HCT116 (cell line): ENCODE measurements at regions not wholly inside any gene's neighbourhood (a gene's known extent, or its start where the extent isn't known, plus 50 kb on each side); places are given as distances from the start of the nearest gene placed in this dataset.

ENCODE experiments used
- ATAC-seq: fragments of 200-7000 bp; cut with Tn5 transposase; 2 replicates; pipeline ENCODE4 v1.9.1; 2020; ENCODE audit warnings: mild to moderate bottlenecking, moderate library complexity
- BruUV-seq: library from RNA; stranded (reverse); fragments of 400-500 nt; replicated peaks from 2 replicates; lab custom pipeline; 2021; lab: Mats Ljungman, UMichigan
- CTCF ChIA-PET: fragments of 300-600 bp; sonication (Branson Sonifier 250); formaldehyde crosslinking; loops from one replicate; lab custom pipeline; 2021; ENCODE audit warnings: antibody characterized with exemption; lab: Charles Lee
- POLR2A ChIA-PET: fragments of 300-600, 350-600 bp; sonication (Branson Sonifier 250); formaldehyde crosslinking; loops from one replicate; lab custom pipeline; 2021; ENCODE audit warnings: antibody characterized with exemption; lab: Charles Lee
- RAD21 ChIA-PET, 2 experiments: fragments of 300-600 bp; sonication (Branson Sonifier 250); formaldehyde crosslinking; loops; one replicate each; lab custom pipeline; 2023; ENCODE audit warnings: low total read pairs in 2 of 2; ENCODE audit not compliant: uncharacterized antibody in 2 of 2, unreplicated experiment in 2 of 2, low non-redundant PET in 1 of 2; lab: Charles Lee
- DNase-seq: peaks from one replicate; pipeline ENCODE4 v3.0.0-alpha.2; 2010; ENCODE audit warnings: low read depth, low spot score
- H2AFZ ChIP-seq: fragments of 200-600 bp; shearing (Covaris generic), sonication (generic); 2 replicates; pipeline ENCODE4 v1.6.1; 2017; ENCODE audit warnings: low read depth, mixed run types, mixed read lengths, antibody characterized with exemption, low read length; ENCODE audit not compliant: poor library complexity, severe bottlenecking
- H3K27ac ChIP-seq: 2 replicates; pipeline ENCODE4 v1.5.1; 2012; ENCODE audit warnings: low read depth, low read length
- H3K27me3 ChIP-seq: fragments of 200-600 bp; sonication (generic); 2 replicates; pipeline ENCODE4 v1.6.1; 2016; ENCODE audit warnings: mixed run types, low read length, mixed read lengths; ENCODE audit not compliant: insufficient read depth
- H3K36me3 ChIP-seq, 2 experiments: fragments of 200-500 bp in 1 of 2; fragments of 200-600 bp in 1 of 2; sonication (Bioruptor generic) in 1 of 2; sonication (generic) in 1 of 2; 2 replicates each; pipeline versions ENCODE4 v1.5.1 to v1.6.1; 2014 to 2016; ENCODE audit warnings: low read length in 2 of 2, inconsistent platforms in 1 of 2, mixed read lengths in 1 of 2, mixed run types in 1 of 2; ENCODE audit not compliant: insufficient read depth in 2 of 2, control insufficient read depth in 1 of 2
- H3K4me1 ChIP-seq, 2 experiments: fragments of 200-600 bp in 1 of 2; sonication (generic) in 1 of 2; 2 replicates each; pipeline versions ENCODE4 v1.5.1 to v1.6.1; 2012 to 2017; ENCODE audit warnings: low read length in 2 of 2, inconsistent platforms in 1 of 2, mild to moderate bottlenecking in 1 of 2, mixed read lengths in 1 of 2, mixed run types in 1 of 2, moderate library complexity in 1 of 2; ENCODE audit not compliant: insufficient read depth in 2 of 2, control insufficient read depth in 1 of 2
- H3K4me2 ChIP-seq: fragments of 200-600 bp; sonication (generic); 2 replicates; pipeline ENCODE4 v1.6.1; 2017; ENCODE audit warnings: mixed run types, low read length, mixed read lengths
- H3K4me3 ChIP-seq, 2 experiments: fragments of 200-600 bp in 1 of 2; sonication (generic) in 1 of 2; replicated peaks in 1 of 2; 2 replicates each; pipeline ENCODE4 v1.5.1; 2011 to 2016; ENCODE audit warnings: low read length in 2 of 2, control low read depth in 1 of 2, low read depth in 1 of 2, mild to moderate bottlenecking in 1 of 2, mixed read lengths in 1 of 2, mixed run types in 1 of 2
- H3K79me2 ChIP-seq: fragments of 200-600 bp; sonication (generic); 2 replicates; pipeline ENCODE4 v1.6.1; 2017; ENCODE audit warnings: mild to moderate bottlenecking, mixed run types, low read length, moderate library complexity, mixed read lengths; ENCODE audit not compliant: insufficient read depth
- H3K9ac ChIP-seq: fragments of 200-600 bp; sonication (generic); 2 replicates; pipeline ENCODE4 v1.6.1; 2016; ENCODE audit warnings: low read length, mixed read lengths
- H3K9me2 ChIP-seq: fragments of 200-600 bp; sonication (generic), shearing (Covaris generic); 2 replicates; pipeline ENCODE4 v1.6.1; 2017; ENCODE audit warnings: mixed run types, mild to moderate bottlenecking, moderate library complexity; ENCODE audit not compliant: insufficient read depth
- H3K9me3 ChIP-seq, 2 experiments: fragments of 200-500 bp in 1 of 2; fragments of 200-600 bp in 1 of 2; sonication (Bioruptor generic) in 1 of 2; sonication (generic) in 1 of 2; 2 replicates each; pipeline ENCODE4 v1.6.1; 2014 to 2017; ENCODE audit warnings: low read length in 2 of 2, mixed read lengths in 2 of 2, inconsistent platforms in 1 of 2, low read depth in 1 of 2, mild to moderate bottlenecking in 1 of 2, mixed run types in 1 of 2, moderate library complexity in 1 of 2; ENCODE audit not compliant: control insufficient read depth in 1 of 2, insufficient read depth in 1 of 2
- H4K20me1 ChIP-seq: fragments of 200-600 bp; sonication (generic), shearing (Covaris generic); 2 replicates; pipeline ENCODE4 v1.6.1; 2017; ENCODE audit warnings: mixed run types, mild to moderate bottlenecking, moderate library complexity; ENCODE audit not compliant: insufficient read depth
- ATF3 ChIP-seq: IDR thresholded peaks from 2 replicates; pipeline ENCODE4 v1.6.1; 2012
- CBX3 ChIP-seq: IDR thresholded peaks from 2 replicates; pipeline ENCODE4 v1.6.1; 2012; ENCODE audit warnings: low read depth
- CTCF ChIP-seq, 3 experiments: fragments of 200-600 bp in 1 of 3; sonication (generic) in 1 of 3; IDR thresholded peaks in 2 of 3; conservative IDR thresholded peaks in 1 of 3; 2 replicates each; pipeline ENCODE4 v1.5.1; 2012 to 2017; ENCODE audit warnings: low read depth in 2 of 3, low read length in 2 of 3, antibody characterized with exemption in 1 of 3, borderline replicate concordance in 1 of 3, control low read depth in 1 of 3, mild to moderate bottlenecking in 1 of 3, mixed read lengths in 1 of 3, mixed run types in 1 of 3, moderate library complexity in 1 of 3; ENCODE audit not compliant: insufficient read depth in 1 of 3
- POLR2A ChIP-seq: IDR thresholded peaks from 2 replicates; pipeline ENCODE4 v1.7.0; 2011; ENCODE audit warnings: borderline replicate concordance; ENCODE audit not compliant: insufficient read depth, insufficient read length; ENCODE audit errors: extremely low read depth
- POLR2AphosphoS5 ChIP-seq: IDR thresholded peaks from 2 replicates; pipeline ENCODE4 v1.6.1; 2011; ENCODE audit warnings: mild to moderate bottlenecking, low read depth, low read length, moderate library complexity
- RAD21 ChIP-seq: IDR thresholded peaks from 2 replicates; pipeline ENCODE4 v1.6.1; 2012; ENCODE audit warnings: low read depth, mild to moderate bottlenecking
- SIN3A ChIP-seq: IDR thresholded peaks from 2 replicates; pipeline ENCODE4 v1.6.1; 2012; ENCODE audit warnings: low read depth
- SP1 ChIP-seq: IDR thresholded peaks from 2 replicates; pipeline ENCODE4 v1.6.1; 2012; ENCODE audit warnings: low read depth
- SRF ChIP-seq: IDR thresholded peaks from 2 replicates; pipeline ENCODE4 v1.6.1; 2012; ENCODE audit warnings: low read depth
- ZBTB33 ChIP-seq: IDR thresholded peaks from 2 replicates; pipeline ENCODE4 v1.6.1; 2011; ENCODE audit warnings: mild to moderate bottlenecking, low read length, moderate library complexity; ENCODE audit not compliant: insufficient replicate concordance; ENCODE audit errors: extremely low read depth
- ZNF274 ChIP-seq: fragments of 200-500 bp; sonication (Bioruptor generic); IDR thresholded peaks from 2 replicates; pipeline ENCODE4 v1.6.1; 2014; ENCODE audit warnings: mild to moderate bottlenecking, low read depth, low read length, inconsistent platforms
- intact Hi-C: fragments of 100-400 bp; cut with micrococcal nuclease; formaldehyde crosslinking; loops from 2 replicates; pipeline ENCODE4 v1.10.0; 2022

- no TSS peak for BruUV-seq
Observed at GRCh38 chr3:88443066-88443465, 293.3 kb downstream of the C3orf38 start.

More at GRCh38 chr3:88443066-88443465, 293.3 kb downstream of the C3orf38 start:
- Histone ChIP-seq H3K27me3 (no peaks in the 10 kb centered on the region), H3K9me2 (no peaks in the 10 kb centered on the region), H3K36me3 (no peaks in the 10 kb centered on the region), H3K4me2 (no peak overlapping the region), H3K27ac (no peak overlapping the region), H3K4me3 (no peak overlapping the region), H3K9ac (no peak overlapping the region), H4K20me1 (no peaks in the 10 kb centered on the region), H3K79me2 (no peaks in the 10 kb centered on the region), H3K9me3 (peaks cover 0 to 9% of the 10 kb centered on the region in 2 experiments; a peak in 3 of 4 replicates), H3K4me1 (no peaks in the 10 kb centered on the region), H2AFZ (no peak overlapping the region)
- RAD21 ChIA-PET, result no interaction called here
- intact Hi-C loops, result no loop called here
- CTCF ChIA-PET, result no interaction called here
- TF ChIP-seq ZNF274, result no peak
- TF ChIP-seq SIN3A, result no peak
- no peak for TF ChIP-seq SRF
- no peak for TF ChIP-seq POLR2AphosphoS5
- no peak for TF ChIP-seq RAD21
- no peak for TF ChIP-seq POLR2A
- TF ChIP-seq ZBTB33, result no peak
- TF ChIP-seq CTCF (IDR thresholded peaks at IDR 0.05 in 2 of 3, conservative IDR thresholded peaks at IDR 0.05 in 1 of 3; ENCODE audit: borderline replicate concordance in 1 of 3, insufficient read depth in 1 of 3, low read depth in 2 of 3, low read length in 2 of 3), result no peak
- no peak for TF ChIP-seq CBX3
- TF ChIP-seq ATF3, result no peak
- TF ChIP-seq SP1, result no peak
- ATAC-seq, result no peak
- POLR2A ChIA-PET, result no interaction called here
- DNase-seq, result no peak
